KBM-7 (cell line): ENCODE measurements at regions not wholly inside any gene's neighbourhood (a gene's known extent, or its start where the extent isn't known, plus 50 kb on each side); places are given as distances from the start of the nearest gene placed in this dataset.

Source experiments
- DNase-seq: peaks from one replicate; pipeline ENCODE4 v3.0.0-alpha.2; 2015
- in situ Hi-C: fragments of 300-500 bp; cut with MboI; formaldehyde crosslinking; loops from 2 replicates; pipeline ENCODE4 v1.14.3; 2020; ENCODE audit warnings: low sequenced_read_pairs, low pct_unique_long_range_greater_than_20kb, mixed read lengths

DNA sequence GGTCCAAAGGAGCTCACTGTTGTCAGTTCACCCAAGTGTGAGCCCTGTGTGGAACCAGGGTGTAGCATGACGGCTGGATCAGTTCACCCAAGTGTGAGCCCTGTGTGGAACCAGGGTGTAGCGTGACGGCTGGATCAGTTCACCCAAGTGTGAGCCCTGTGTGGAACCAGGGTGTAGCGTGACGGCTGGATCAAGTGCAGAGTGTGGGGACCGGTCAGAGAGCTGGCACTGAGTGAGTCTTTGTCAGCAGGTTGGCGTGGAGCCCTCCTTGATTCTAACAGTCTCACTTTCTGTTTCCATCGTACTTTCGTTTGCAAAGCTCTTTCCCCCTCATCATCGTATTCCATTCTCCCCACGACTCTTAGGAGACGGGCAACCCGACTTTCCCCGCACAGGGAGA is 57.9 kb upstream of the DLG1 start:
- no peak for DNase-seq

DNA sequence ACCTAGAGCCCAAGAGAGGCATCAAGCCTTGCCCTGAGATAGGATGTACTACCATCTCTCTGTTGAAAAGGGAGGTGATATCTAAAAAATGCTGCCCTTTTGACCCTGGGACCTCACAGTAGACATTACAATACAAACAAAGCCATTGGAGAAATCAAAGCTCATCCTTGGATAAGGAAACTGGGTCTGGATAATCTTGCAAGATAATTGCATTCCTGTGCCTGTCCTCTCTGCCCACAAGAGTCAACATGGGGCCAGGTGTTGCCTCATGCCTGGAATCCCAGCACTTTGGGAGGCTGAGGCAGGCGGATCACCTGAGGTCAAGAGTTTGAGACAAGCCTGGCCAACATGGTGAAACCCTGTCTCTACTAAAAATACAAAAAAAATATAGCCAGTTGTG is 57.3 kb upstream of the DLG1 start:
- no peak for DNase-seq

More for the DNA sequence above, 57.9 kb upstream of the DLG1 start:
- in situ Hi-C loops, result no loop called here

DNA sequence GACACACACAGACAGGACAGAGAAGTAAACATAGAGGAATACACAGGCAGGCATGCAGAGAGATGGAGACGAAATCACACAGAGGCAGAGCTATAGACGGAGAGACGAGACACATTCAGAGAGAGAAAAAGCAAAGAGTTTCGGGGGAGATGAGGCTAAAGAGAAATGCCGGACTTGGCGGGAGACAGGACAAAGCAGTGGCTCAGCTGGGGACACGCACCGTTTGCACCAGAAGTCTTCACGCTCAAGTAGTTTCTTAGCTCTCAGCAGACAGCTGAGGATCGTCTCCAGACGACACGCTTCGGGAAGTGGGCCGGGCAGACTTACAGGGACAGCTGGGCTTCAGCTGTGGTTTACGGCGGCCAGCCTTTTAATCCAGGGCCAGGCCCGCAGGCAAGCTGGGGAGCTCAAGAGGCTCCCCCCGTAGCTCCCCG is 56.2 kb upstream of the DLG1 start:
- in situ Hi-C loops, result no loop called here
- no peak for DNase-seq

More for the DNA sequence above, 57.3 kb upstream of the DLG1 start:
- in situ Hi-C loops, result no loop called here

- in situ Hi-C loops, result no loop called here
- no peak for DNase-seq
Observed at GRCh38 chr3:197353867-197354567, 55.6 kb upstream of the DLG1 start.

- no peak for DNase-seq
- in situ Hi-C loops, result no loop called here
Observed at GRCh38 chr3:197353001-197353866, 54.8 kb upstream of the DLG1 start.

DNA sequence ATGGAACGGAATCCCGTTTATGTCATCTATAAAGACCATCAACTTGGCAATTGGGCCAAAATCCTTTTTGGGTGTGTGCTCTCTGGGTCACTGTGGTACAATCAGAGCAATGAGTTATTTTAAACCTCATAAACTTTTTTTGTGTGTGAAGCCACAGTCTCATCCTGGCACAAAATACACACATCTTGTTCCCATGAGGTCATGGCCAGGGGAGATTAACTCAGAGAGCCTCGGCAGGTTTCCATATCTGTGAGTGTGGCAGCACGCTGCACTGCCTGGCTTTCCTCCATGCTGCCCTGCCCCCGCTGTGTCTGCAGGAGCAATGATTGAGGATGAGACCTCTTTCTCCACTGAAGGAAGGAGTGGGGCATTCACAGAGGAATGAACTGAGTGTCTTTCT is 54.0 kb upstream of the DLG1 start:
- in situ Hi-C loops, result no loop called here

GRCh38 chr3:197350446-197350845 is 52.0 kb upstream of the DLG1 start:
- in situ Hi-C loops, result no loop called here
- no peak for DNase-seq

More for the DNA sequence above, 54.0 kb upstream of the DLG1 start:
- DNase-seq, result no peak

GRCh38 chr3:197349368-197349767 is 51.0 kb upstream of the DLG1 start:
- DNase-seq, result no peak
- in situ Hi-C loops, result no loop called here
